GM19238 (cell line): ENCODE measurements at regions not wholly inside any gene's neighbourhood (a gene's known extent, or its start where the extent isn't known, plus 50 kb on each side); places are given as distances from the start of the nearest gene placed in this dataset.
"Not testable (repeated sequence)": the region's sequence is repeated elsewhere in the genome, so short reads cannot be mapped to it uniquely, and the experiment has no call there.

Experiments
- DNase-seq: peaks from one replicate; pipeline ENCODE4 v3.0.0; 2011; ENCODE audit warnings: low spot score; ENCODE audit not compliant: insufficient read length

GRCh38 chr21:25170681-25171080, 436.6 kb downstream of the MRPL39 start:
- DNase-seq = no peak

DNA sequence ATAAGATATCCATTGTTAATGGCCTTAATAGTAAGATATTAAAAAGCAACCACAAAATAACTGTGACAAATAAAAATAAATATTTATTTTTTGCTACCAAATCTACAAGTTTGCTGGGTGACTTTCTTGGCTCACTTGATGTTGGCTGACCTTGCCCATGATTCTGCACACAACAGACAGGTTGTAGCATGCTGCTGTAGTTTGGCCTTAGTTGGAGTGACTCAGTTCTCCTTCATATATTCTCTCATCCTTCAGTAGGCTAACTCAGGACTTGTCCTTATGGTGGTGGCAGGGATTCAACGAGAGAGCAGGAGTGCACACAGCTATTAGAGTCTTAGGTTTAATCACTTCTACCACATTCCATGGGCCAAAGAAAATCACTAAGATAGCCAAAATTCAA, 437.9 kb downstream of the MRPL39 start:
- DNase-seq = no peak

- not testable (repeated sequence) for DNase-seq
These were observed 440.4 kb downstream of the MRPL39 start for GRCh38 chr21:25166904-25167303.

- DNase-seq = no peak
These were observed 445.7 kb downstream of the MRPL39 start for GRCh38 chr21:25161571-25161970.

DNA sequence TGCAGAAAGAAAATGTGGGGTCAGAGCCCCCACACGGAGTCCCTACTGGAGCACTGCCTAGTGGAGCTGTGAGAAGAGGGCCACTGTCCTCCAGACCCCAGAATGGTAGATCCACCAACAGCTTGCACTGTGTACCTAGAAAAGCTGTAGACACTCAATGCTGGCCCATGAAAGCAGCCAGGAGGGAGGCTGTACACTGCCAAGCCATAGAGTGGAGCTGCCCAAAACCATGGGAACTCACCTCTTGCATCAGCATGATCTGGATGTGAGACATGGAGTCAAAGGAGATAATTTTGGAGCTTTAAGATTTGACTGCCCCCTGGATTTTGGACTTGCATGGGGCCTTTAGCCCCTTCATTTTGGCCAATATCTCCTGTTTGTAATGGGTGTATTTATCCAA, 452.3 kb downstream of the MRPL39 start:
- not testable (repeated sequence) for DNase-seq

DNA sequence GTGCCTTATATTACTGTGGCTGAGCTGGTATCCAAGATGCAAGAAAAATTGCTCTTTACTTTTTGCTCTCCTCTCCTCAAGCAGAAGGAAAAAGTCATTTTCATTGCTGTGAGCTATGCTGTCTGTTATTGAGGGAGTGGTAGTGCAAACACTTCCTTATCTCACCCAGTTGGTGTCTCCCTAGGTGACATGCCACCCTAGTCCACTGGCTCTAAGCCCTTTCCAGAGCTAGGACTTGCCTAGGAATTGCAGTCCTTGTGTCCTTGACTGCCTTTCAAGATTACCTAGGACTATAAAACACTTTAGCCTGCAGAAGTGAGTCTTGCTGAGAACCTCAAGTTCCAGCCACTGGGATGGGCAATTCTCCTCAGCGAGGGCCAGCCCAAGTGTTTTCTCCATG, 458.3 kb downstream of the MRPL39 start:
- no peak for DNase-seq

- no peak for DNase-seq
These were observed 467.9 kb downstream of the MRPL39 start for GRCh38 chr21:25139414-25139813.

- DNase-seq = no peak
These were observed 473.3 kb downstream of the MRPL39 start for GRCh38 chr21:25133939-25134338.

DNA sequence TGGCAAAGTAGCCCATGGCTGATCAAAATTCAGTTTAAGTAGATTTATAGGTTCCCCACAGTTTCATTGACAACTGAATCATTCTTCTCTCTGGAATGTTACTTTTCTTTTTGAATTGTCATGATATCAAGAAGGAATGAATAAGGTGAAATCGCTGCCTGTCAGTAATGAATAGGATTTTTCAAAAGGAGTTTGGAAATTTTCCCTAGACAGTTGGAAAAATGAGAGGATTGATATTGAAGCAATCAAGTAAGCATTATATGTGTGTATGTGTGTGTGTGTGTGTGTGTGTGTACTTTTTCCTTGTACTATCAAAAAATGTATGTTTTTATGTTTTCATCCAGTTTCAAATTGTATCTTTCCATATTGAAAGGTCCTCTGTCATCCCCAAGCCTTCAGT, 479.5 kb downstream of the MRPL39 start:
- DNase-seq = no peak

DNA sequence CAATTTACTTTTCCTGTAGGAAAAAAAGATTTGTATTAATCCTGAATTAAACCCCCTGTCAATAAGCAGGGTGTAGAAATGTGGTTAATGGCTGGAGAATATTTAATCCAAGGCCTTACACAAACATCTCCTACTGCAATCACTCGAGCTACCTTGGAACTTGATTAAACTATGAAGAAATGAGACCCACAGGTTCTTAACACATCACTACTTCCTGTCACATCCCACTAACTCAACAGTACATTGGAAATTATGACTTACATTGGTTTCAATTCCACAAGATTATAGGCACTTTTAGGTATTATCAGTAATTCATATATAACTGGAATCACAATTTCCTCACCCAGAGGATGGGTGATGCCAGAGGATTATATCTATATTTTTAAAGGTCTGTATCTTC, 480.3 kb downstream of the MRPL39 start:
- DNase-seq = no peak

DNA sequence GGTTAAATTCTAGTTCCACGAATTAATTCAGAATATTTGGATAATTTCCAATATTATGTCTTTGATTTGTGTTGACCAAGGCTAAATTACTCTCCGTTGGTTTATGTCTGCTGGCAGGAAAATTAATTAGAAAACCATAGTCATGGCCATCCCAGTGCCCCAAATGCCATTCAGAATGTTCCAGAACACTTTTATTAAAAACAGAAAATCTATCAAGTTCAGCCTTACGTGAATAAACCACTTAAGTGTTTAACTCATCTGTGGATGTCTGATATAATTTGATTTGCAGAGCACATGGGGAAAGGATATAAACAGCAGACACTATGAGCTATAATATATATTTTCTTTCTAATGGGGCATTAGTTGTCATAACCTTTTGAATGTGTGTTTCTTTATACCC, 480.7 kb downstream of the MRPL39 start:
- DNase-seq = no peak

GRCh38 chr21:25118648-25119047, 488.6 kb downstream of the MRPL39 start:
- no peak for DNase-seq

DNA sequence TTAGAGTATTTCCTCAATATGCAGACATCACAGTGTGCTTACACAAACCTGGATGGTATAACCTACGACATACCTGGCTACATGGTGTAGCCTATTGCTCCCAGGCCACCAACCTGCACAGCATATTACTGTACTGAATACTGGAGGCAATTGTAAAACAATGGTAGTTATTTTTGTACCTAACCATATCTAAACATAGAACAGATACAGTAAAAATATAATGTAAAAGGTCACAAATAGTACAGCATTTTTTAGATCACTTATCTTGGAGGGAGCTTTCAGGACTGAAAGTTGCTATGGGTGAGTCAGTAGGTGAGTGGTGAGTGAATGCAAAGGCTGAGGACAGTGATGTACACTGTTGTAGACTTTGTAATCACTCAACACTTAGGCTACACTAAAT, 492.3 kb downstream of the MRPL39 start:
- no peak for DNase-seq

DNA sequence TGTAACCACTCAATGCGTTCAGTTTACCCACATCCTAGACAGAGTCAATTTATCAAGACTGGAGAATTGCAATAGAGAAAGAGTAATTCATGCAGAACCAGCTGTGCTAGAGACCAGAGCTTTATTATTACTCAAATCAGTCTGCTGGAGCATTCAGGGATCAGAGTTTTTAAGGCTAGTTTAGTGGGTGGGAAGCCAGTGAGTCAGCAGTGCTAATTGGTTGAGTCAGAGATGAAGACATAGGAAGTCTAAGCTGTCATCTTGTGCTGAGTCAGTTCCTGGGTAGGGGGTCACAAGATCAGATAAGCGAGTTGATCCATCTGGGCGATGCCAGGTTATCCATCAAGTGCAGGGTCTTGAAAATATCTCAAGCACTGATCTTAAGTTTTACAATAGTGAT, 499.6 kb downstream of the MRPL39 start:
- DNase-seq = no peak

GRCh38 chr21:25103500-25104207, 503.6 kb downstream of the MRPL39 start:
- no peak for DNase-seq

GRCh38 chr21:25097648-25098047, 509.6 kb downstream of the MRPL39 start:
- no peak for DNase-seq

DNA sequence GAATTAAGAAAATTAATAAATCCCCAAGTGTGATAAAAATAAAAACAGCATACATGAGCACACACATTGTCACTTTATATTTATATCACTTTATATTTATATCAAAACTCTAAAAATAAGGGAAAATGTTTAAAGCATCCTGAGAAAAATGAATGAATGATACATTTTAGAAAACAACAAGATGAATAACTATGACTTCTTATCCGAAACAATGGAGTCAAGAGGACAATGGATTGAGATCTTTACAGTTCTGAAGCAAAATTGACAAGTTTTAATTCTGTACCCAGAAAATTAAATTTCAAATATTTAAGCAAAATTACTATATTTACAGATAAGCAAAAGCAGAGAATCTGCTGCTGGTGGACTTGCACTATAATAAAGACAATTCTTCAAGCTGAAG, 512.6 kb downstream of the MRPL39 start:
- no peak for DNase-seq

- DNase-seq = no peak
These were observed 514.8 kb downstream of the MRPL39 start for GRCh38 chr21:25092441-25093011.

GRCh38 chr21:25081096-25081495, 526.2 kb downstream of the MRPL39 start:
- DNase-seq = no peak

DNA sequence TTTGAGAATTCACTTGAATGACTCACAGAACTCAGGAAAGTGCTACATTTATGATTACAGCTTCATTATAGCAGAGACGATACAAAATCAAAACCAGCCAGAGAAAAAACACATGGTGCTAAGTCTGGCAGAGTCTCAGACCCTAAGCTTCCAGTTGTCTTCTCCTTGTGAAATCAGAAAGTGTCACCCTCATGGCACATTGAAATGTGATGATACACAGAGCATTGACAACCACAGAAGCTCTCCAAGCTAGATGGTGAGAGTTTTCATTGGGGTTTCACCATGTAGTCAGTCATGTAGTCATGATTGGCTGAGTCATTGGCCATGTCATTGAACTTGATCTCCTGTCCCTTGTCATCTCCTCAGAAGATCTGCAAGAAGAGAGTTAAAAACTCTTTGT, 526.6 kb downstream of the MRPL39 start:
- no peak for DNase-seq

DNA sequence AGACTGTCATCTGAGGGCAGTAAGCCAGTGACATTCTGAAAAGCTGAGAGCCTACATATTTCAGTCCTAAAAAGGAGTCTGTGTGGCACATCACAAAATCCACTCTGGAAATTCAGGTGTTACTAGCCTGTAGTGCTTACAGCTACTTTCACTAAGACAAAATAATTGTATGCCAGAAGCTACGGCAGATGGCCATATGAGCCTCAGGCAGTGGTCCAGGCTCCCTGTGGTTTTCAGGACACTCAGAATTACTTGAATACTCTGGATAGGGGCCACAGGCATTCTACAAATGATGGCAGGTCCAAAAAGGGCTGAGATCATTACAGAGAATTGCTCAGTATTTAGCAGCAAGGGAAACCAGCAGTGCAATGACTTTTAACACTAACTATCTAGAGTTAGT, 527.1 kb downstream of the MRPL39 start:
- DNase-seq = no peak

DNA sequence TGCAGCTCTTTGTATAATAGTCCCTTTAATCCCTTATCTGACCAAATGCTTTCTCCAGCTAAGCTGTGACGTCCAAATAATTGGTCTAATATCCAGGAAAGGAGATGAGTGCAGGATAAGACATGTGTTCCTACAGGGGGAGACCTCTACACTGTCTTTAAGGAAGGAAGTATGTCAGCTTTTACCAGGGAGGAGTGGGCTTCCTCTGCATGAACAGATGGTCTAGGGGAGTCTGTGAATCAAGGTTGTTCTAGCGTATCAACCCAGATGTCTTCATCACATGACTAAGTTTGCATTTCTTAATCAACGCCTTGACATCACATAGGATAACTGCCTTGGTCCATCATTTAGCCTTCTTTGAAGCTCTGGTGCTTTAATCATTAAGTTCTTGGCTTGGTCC, 528.2 kb downstream of the MRPL39 start:
- DNase-seq = no peak

- DNase-seq = no peak
These were observed 545.2 kb downstream of the MRPL39 start for GRCh38 chr21:25062061-25062460.
